A673 (cell line): ENCODE measurements at regions not wholly inside any gene's neighbourhood (a gene's known extent, or its start where the extent isn't known, plus 50 kb on each side); places are given as distances from the start of the nearest gene placed in this dataset.

Experiments
- BruUV-seq: library from RNA; stranded (reverse); fragments of 400-500 nt; replicated peaks from 2 replicates; lab custom pipeline; 2021; lab: Mats Ljungman, UMichigan
- CTCF ChIA-PET: fragments of 300-600 bp; sonication (Branson Sonifier 250); formaldehyde crosslinking; loops from one replicate; lab custom pipeline; 2022; ENCODE audit warnings: antibody characterized with exemption; lab: Charles Lee
- POLR2A ChIA-PET: fragments of 300-600 bp; sonication (Branson Sonifier 250); formaldehyde crosslinking; loops from one replicate; lab custom pipeline; 2022; ENCODE audit warnings: antibody characterized with exemption; ENCODE audit not compliant: low non-redundant PET; lab: Charles Lee
- DNase-seq: peaks from one replicate; pipeline ENCODE4 v3.0.0-alpha.2; 2015; ENCODE audit warnings: low spot score
- H3K27ac ChIP-seq: fragments of 200-600 bp; sonication (generic); 2 replicates; pipeline ENCODE4 v1.5.1; 2016; ENCODE audit warnings: mixed run types, low read depth, mild to moderate bottlenecking, mixed read lengths, antibody characterized with exemption, low read length; ENCODE audit not compliant: poor library complexity, severe bottlenecking
- H3K27me3 ChIP-seq: fragments of 200-600 bp; sonication (generic); replicated peaks from 2 replicates; pipeline ENCODE4 v1.6.1; 2017; ENCODE audit warnings: mixed run types, low read depth, mild to moderate bottlenecking, mixed read lengths, antibody characterized with exemption, low read length; ENCODE audit not compliant: insufficient read depth, poor library complexity
- H3K36me3 ChIP-seq: fragments of 200-600 bp; sonication (generic); 2 replicates; pipeline ENCODE4 v1.6.1; 2016; ENCODE audit warnings: mixed run types, mild to moderate bottlenecking, mixed read lengths, antibody characterized with exemption, low read length; ENCODE audit not compliant: insufficient read depth, poor library complexity, severe bottlenecking
- H3K4me1 ChIP-seq: fragments of 200-600 bp; sonication (generic); 2 replicates; pipeline ENCODE4 v1.6.1; 2017; ENCODE audit warnings: mixed run types, mild to moderate bottlenecking, mixed read lengths, antibody characterized with exemption, low read length; ENCODE audit not compliant: insufficient read depth, poor library complexity, severe bottlenecking
- H3K4me3 ChIP-seq: fragments of 200-600 bp; sonication (generic); 2 replicates; pipeline ENCODE4 v1.5.1; 2016; ENCODE audit warnings: low read depth, mixed run types, mild to moderate bottlenecking, mixed read lengths, low read length; ENCODE audit not compliant: poor library complexity, severe bottlenecking
- H3K9me3 ChIP-seq: fragments of 200-600 bp; sonication (generic); 2 replicates; pipeline ENCODE4 v1.6.1; 2016; ENCODE audit warnings: mixed run types, low read depth, mild to moderate bottlenecking, mixed read lengths, antibody characterized with exemption, low read length; ENCODE audit not compliant: poor library complexity, severe bottlenecking
- EZH2 ChIP-seq: fragments of 200-600 bp; sonication (generic); IDR thresholded peaks from 2 replicates; pipeline ENCODE4 v1.6.1; 2017; ENCODE audit warnings: borderline replicate concordance, low read depth, mild to moderate bottlenecking, mixed read lengths, antibody characterized with exemption, low read length; ENCODE audit not compliant: poor library complexity, severe bottlenecking
- intact Hi-C: fragments of 100-400 bp; cut with micrococcal nuclease; formaldehyde crosslinking; loops from one replicate; pipeline ENCODE4 v1.10.0; 2022; ENCODE audit not compliant: unreplicated experiment
- TF ChIP-seq, protein P1 (sequence below): fragments of 300-800, 200-600 bp; sonication (generic); conservative IDR thresholded peaks from 2 replicates; pipeline ENCODE4 v1.5.1; 2017; ENCODE audit warnings: low read depth, mild to moderate bottlenecking, antibody characterized with exemption, low read length, moderate library complexity, mixed read lengths

DNA sequence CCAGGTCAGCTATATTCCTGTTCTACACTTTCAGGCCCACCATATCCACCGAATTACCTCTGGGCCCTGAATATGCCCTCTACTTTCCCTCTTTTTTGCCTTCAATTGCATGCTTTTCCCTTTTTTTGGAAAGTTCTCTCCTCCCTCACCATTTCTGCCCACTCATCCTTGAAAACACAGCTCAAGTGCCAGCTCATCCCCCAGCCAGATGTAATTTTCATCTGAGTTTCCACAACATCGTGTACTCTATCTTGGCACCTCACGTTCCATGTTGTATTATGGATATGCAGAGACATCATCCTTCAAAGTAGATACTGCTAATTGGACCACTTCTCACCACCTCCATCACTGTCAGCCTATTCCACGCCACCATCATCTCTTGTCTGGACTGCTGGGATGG, 129.8 kb upstream of the HSD17B12 start:
- DNase-seq, result no peak
- POLR2A ChIA-PET, result no interaction called here
- TF ChIP-seq EZH2, result no peak
- TF ChIP-seq, protein P1, sequence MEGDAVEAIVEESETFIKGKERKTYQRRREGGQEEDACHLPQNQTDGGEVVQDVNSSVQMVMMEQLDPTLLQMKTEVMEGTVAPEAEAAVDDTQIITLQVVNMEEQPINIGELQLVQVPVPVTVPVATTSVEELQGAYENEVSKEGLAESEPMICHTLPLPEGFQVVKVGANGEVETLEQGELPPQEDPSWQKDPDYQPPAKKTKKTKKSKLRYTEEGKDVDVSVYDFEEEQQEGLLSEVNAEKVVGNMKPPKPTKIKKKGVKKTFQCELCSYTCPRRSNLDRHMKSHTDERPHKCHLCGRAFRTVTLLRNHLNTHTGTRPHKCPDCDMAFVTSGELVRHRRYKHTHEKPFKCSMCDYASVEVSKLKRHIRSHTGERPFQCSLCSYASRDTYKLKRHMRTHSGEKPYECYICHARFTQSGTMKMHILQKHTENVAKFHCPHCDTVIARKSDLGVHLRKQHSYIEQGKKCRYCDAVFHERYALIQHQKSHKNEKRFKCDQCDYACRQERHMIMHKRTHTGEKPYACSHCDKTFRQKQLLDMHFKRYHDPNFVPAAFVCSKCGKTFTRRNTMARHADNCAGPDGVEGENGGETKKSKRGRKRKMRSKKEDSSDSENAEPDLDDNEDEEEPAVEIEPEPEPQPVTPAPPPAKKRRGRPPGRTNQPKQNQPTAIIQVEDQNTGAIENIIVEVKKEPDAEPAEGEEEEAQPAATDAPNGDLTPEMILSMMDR, result no peak
- no TSS peak for BruUV-seq
- H3K27me3 ChIP-seq, result peaks cover 51% of the 10 kb centered on the region
- H3K9me3 ChIP-seq, result no peaks in the 10 kb centered on the region
- intact Hi-C loops, result no loop called here
- H3K27ac ChIP-seq, result no peak overlapping the region
- H3K36me3 ChIP-seq, result no peaks in the 10 kb centered on the region
- no peaks in the 10 kb centered on the region for H3K4me1 ChIP-seq
- no peak overlapping the region for H3K4me3 ChIP-seq
- CTCF ChIA-PET, result no interaction called here

DNA sequence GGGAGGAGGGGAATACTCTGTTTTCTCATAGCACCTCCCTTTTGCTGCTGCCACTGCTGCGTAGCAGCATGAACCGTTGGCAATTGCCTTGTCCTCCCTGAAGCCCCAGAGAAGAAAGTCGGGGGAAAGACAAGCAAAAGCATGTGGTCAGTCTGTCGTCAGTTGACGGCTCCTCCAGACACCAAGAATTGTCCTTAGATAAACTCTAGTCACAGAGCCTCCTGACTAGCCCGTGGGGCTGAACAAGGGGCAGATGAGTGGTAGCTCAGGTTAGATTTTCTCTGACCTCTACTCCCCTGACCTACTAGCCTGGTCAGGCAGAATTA, 126.4 kb upstream of the HSD17B12 start:
- peaks cover 62% of the 10 kb centered on the region for H3K27me3 ChIP-seq

DNA sequence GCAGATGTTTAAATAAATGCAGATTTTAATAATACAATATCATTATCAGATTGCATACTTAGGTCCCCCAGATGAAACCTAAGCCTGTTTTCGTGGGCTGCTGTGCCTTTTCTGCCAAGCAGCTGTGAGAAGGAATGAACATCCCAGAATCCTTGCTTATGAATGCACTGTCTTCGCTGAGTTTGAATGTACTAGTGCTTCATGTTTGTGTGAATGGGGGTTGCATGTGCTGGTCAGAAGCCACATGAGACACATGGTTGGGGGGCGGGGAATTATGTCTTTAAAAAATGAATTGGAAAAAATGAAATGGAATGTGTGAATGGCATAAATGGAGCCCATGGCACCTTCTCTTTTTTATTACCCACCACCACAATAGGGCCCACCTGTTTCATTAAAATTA, 125.4 kb upstream of the HSD17B12 start:
- no TSS peak for BruUV-seq
- Histone ChIP-seq H3K4me1 (peaks cover 13% of the 10 kb centered on the region), H3K36me3 (no peaks in the 10 kb centered on the region), H3K27ac (no peak overlapping the region), H3K4me3 (no peak overlapping the region), H3K9me3 (no peaks in the 10 kb centered on the region), H3K27me3 (peaks cover 73% of the 10 kb centered on the region)
- DNase-seq, result no peak
- ChIA-PET CTCF (no interaction called here), POLR2A (no interaction called here)
- intact Hi-C loops, result loop anchor here (5.0 kb wide), 2 partner anchors 267 to 297 kb away; no protein-coding TSS in a partner anchor
- TF ChIP-seq, protein P1, result no peak
- TF ChIP-seq EZH2, result no peak

More for the DNA sequence above, 126.4 kb upstream of the HSD17B12 start:
- POLR2A ChIA-PET, result no interaction called here
- H3K4me3 ChIP-seq, result no peak overlapping the region
- H3K36me3 ChIP-seq, result no peaks in the 10 kb centered on the region
- no peak for DNase-seq
- TF ChIP-seq, protein P1, result no peak
- no peak for TF ChIP-seq EZH2
- no peaks in the 10 kb centered on the region for H3K9me3 ChIP-seq
- CTCF ChIA-PET, result interaction anchor here (0.7 kb wide), 1 partner anchor 23 kb away, joined by 4 read pairs; no protein-coding TSS in a partner anchor
- H3K27ac ChIP-seq, result no peak overlapping the region
- BruUV-seq, result no TSS peak
- intact Hi-C loops, result no loop called here
- H3K4me1 ChIP-seq, result peaks cover 13% of the 10 kb centered on the region
